ENCODE measurements at regions not wholly inside any gene's neighbourhood (a gene's known extent, or its start where the extent isn't known, plus 50 kb on each side); places are given as distances from the start of the nearest gene placed in this dataset.

DNA sequence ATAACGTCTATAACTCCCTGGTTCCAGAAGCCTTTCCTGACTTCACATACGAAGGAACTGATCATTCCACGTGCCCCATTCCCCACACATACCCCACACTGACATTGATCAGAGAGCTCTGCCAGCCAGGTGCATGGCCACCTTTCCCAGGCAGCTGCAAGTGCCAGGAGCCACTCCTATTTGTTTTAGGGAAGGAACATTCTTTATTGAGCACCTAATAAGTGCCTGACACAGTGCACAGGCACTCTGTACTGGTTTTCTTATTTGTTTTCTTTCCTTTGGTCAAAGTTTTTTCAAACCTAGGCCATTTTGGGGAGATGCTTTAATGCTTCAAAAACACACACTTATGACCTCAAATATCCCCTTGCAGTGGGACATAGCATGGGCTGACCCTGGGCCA, 50.0 kb downstream of the PITPNM2 start:
- DNase-seq (ENCODE audit: low read depth, low spot score) = no peak

DNA sequence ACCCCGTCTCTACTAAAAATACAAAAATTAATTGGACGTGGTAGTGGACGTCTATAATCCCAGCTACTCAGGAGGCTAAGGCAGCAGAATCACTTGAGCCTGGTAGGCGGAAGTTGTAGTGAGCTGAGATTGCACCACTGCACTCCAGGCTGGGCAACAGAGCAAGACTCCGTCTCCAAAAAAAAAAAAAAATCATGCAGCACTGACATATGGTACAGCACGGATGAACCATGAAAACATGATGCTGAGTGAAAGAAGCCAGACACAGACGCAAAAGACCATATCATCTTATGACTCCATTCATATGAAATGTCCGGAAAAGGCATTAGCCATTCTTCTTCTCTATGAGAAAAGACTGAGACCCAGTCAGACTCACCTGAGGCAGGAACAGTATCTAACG, 50.4 kb downstream of the PITPNM2 start:
- DNase-seq (ENCODE audit: low read depth, low spot score) = no peak

DNA sequence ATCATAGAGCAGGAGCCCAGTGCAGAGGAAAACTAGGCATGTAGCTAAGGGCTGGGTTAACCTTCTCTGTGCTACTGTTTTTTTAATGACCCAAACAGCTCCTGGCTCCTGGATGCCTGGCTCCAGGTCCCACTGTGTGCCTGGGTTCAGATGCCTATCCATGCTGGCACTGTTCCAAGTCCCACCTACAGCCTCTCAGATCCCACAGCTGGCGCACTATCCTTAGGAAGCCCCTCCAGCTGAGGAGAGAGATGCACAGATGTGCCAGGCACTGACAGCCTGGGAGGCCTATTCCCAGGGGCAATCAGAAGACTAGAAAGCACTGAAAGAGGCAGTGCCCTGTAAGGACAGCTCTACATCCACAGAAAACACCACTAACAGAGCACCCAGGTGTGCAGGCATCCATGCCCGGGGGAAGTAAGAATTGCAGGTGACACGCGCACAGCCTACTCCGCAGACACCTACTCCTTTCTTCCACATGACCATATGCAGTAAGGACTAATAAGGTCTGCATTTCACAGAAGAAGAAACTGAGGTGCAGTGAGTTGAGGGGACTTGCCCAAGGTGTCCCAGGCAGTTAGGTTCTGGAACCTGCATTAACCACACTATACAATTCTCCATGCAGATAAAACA, 51.2 kb downstream of the PITPNM2 start:
- no peak for DNase-seq (ENCODE audit: low read depth, low spot score)

DNA sequence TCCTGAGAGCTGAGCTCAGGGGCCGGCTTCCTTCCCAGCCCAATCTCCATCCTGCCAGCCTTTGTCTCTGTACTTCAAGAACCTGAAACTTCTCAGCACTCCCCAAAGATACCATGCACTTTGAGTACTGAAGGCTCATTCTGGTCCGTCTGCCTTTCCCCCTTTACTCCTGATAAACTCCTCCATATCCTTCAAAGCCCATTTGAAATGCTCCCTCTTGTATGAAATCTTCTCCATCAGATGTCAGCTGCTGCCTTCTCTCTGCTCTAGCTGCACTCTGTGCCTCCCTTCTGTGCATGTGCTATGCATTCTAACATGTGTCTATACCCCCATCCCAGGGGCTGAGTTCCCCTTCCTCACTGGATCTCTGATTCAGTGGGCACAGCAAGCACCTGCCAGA, 52.1 kb downstream of the PITPNM2 start:
- no peak for DNase-seq (ENCODE audit: low read depth, low spot score)

DNA sequence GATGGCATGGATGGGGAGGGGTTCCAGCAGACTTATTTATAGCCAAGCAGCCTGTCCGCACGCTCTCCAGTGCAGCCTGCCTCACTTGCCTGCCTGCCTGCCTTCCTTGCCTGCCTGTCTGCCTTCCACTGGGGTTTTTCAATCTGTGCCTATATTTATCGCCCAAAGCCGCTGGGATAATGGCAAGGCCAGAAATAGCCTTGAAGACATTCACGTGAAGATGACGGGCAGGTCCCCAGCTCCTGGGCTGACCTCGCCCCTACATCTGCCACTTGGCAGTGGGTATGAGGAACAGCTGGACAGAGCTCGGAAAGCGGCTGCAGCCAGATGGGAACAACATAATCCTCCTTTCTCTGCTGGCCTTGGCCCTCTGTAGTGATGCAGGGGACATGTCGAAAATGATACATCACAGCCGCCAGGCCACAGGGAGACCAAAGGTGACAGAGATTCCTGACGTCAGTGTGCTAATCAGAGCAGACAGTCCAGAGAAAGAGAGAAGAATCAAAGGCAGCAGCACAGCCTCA, 53.3 kb downstream of the PITPNM2 start:
- DNase-seq (ENCODE audit: low read depth, low spot score) = no peak

DNA sequence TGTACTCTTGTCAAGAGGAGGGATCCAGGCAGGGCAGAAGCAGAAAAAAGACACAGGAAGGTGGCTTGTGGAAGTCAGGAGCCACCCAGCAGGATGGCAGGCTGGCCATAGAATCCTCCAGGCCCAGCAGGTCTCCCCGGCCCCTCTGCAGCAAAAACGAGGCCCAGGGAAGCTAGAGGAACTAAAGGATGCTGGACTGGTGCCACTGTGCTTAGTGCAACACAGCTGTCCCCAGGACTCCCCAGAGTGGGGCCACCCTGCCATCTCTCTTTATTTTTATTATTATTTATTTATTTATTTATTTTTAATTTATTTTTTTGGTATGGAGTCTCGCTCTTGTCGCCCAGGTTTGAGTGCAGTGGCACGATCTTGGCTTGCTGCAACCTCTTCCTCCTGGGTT, 54.1 kb downstream of the PITPNM2 start:
- no peak for DNase-seq (ENCODE audit: low read depth, low spot score)

DNA sequence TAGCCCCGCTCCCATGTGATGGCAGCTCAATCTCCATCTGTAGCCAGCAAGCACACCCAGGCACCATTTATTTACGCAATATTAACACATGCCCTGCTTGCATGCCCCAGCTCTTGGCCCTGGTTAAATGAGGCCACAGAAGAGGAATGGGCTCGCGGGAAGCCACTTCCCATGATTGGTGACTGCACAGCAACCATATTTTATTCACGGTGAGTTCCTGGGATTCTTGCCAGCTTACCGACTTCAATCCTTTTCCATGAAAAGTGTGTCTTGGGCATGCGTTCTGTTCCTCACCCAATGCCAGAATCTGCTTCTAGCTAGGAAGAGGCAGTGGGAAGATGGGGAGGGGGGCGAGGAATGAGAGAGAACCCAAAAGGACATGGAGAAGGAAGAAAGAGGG, 54.7 kb downstream of the PITPNM2 start:
- no peak for DNase-seq (ENCODE audit: low read depth, low spot score)

DNA sequence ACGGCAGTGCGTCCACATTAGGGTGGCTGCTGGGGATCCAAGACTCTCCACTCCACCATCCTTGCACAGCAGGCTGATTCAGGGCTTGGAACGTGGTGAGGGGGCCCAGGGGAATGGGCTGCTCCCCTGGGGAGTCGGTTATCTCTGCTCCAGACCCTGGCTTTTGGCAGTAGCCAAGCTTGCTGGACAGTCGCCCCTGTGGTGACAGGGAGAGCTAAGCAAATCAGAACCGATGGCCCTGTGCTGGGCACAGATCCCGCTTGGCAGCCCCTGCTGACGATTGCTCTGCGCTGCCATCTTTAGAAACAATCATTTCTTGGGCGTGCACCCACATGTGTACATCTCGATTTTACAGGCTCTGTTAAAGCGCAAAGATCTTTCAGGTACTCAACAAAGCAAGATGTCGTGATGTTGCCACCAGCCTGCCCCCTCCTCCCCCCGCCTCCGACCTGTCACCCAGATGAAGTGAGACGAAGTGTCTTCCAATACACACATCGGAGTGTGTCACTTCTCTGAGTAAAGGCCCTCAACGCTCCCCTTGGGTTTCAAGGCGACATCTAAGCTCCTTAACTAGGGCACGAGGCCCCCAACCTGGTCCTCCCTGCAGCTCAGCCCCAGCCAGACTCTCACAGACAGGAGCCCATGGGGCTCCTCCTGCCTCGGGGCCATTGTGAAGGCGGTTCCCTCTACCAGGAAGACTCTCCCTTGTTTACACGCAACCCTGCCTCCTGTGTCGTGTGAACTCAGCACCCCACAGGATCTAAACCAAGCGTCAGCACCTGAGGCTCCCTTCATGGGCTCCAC, 55.6 kb downstream of the PITPNM2 start:
- no peak for DNase-seq (ENCODE audit: low read depth, low spot score)

DNA sequence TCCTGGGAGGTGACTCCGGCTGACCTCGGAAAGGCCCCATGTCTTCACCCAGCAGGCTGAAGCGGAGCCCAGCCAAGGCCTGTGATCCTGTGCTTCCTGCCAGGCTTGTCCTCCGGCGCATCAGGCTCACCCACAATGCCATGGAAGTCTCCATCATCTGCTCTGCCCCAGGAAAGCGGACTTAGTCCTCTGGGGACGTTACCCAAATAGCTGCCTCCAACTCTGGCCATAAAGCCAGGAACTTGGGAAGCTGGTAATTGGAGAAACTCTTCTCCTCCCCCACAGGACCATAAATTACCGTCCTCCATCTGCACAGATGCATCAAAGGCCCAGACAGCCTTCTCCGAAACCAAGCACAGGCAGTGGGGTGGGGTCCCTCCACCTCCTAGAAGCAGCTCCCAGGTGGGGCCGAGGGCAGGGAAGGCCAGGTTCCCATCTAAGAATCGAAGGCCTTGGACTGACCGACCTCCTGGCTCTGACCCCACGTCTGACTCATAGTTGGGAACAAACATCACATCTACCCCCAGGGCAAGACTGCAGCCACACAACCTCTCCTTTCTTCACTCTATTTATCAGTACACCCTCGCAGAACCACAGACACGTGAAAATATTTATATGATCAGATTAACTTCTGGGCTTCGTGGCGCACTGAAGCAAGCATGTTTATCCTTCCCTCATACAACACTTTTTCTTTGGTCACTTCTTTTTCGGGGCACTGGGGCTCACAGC, 56.4 kb downstream of the PITPNM2 start:
- DNase-seq (ENCODE audit: low read depth, low spot score) = no peak

DNA sequence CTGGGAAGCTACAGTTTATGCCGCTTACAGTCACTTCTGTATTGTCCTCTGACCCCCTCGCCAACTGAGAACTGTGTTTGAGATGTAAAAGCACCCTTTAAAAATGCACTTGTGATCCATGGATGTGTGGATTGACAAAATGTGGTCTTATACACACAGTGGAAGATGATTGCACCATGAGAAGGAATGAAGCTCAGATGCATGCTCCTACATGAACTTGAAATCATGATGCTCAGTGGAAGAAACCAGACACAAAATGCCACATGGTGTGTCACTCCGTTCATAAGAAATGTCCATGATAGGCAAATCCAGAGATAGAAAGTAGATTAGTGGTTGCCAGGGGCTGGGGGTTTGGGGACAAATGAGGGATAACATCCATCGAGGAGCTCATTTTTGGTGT, 58.0 kb downstream of the PITPNM2 start:
- DNase-seq (ENCODE audit: low read depth, low spot score) = no peak

DNA sequence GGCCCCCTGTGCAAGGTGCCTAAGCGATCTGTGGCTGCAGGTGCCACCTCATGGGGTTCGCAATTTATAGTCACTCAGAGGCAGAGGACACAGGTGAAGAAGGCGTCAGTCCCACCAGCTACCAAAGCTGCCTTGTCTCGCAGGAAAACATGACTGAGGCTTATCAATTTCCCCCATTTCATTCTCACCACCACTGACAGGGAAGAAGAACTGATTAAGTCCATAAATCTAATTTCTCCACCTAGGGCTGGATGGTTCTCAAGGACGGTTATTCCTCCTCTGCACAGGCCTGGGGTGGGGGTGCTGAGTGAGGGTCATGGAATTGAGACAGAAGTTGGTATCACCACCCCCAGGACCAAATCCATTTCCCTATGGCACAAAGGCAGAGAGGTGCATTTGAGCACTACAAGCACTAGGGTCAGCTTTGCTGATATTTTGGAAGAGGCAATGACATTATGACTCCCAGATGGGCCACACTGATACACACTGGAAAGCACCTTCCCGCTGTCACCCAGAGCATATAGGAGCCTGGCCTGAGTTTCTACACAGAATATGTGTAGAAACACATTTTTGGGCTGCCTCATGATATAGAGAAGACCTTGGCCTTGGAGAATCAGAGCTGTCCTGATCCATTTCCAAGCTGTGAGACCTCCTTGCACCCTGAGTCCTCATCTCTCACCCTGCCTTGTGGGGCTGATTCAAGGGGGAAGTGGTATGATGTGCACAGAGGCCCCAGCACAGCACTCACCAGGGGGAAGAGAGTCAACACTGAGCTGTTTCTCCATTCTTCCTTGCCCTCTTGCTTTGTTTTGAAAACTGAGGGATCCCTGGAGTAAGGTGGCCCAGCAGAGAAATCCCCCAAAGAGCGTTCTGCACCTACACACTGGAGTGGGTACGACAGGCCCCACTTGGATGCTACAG, 59.4 kb downstream of the PITPNM2 start:
- DNase-seq (ENCODE audit: low read depth, low spot score) = no peak

DNA sequence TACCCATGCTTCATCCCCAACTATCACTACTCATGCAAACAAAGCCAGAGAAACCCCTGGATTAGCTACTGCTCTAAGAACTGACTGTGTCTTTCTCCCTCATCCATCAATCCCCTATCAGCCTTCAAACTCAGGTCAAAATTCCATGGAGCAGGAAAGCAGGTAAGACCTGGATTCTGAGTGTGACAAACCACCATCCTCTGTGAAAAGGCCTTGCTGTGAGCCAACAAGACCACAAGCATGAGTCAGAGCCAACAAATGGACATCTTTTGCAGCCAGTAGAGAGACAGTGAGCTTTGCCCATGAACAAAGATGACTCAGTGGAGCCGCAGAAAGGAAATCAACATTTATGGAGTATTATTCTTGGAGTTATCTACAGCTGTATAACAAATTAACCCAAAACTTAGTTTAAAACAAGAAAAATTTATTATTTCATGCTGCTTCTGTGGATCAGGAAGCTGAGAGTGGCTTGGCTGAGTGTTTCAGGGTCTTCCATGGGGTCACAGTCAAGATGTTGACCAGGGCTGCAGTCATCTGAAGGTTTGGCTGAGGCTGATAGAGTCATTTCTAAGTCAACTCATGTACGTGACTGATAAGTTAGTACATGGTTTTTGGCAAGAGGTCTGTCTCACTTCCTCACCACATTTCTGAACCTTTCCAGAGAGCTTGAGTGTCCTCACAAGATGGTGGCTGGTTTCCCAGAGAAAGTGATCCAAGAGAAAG, 61.1 kb downstream of the PITPNM2 start:
- peak; percentile 72 for DNase-seq (ENCODE audit: low read depth, low spot score)

DNA sequence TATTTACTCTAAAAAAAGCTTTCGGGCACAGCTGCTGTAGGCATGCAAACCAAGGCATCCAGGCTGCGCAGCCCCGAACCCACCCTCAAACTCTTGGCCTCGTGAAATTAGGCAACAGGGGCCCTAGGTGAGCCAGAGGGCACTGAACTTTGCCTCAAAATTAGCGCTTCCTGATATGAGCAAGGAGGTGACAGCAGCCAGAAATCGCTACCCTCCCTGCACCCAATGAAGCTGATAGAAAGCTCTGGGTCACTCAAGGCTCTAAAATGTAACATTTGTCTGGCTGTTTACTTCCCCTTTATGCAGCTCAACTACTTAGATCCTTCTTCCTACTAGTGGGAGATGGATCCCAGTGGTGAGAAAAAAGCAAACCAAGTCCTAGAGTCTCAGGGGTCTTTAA, 61.8 kb downstream of the PITPNM2 start:
- no peak for DNase-seq (ENCODE audit: low read depth, low spot score)

DNA sequence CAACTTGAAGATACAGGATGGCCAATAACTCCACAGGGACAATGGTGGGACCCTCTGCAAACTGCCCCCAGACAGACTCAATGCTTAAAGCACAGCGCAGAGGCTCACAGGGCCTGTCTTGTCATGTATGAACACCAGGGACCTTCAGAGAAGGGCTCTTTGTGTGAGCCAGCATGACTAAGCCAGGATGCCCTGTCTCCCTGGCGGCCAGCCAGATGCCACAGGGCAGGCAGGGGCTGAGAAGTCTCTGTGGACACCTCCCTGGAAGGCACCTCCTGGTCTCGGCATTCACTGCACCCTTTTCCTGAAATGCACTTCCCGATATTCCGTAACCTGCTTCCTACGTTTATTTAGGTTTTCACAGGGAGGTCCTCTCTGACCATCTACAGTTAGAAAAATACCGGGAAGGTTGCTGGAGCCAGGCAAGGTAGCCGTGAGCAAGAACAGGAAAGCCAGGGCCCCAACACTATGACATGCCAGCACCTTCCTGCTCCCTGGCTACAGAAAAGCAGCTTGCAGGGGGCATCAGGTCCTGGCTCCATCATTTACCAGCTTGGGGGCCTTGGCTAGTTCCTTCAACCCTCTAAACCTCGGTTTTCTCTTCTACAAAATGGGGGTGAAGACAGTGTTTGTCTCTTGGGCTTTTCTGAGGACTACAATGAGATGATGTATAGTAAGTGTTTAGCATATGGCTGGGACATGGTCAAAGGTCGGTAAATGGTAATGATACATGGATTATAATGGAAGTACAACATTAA, 65.0 kb downstream of the PITPNM2 start:
- DNase-seq (ENCODE audit: low read depth, low spot score) = peak; percentile 40

DNA sequence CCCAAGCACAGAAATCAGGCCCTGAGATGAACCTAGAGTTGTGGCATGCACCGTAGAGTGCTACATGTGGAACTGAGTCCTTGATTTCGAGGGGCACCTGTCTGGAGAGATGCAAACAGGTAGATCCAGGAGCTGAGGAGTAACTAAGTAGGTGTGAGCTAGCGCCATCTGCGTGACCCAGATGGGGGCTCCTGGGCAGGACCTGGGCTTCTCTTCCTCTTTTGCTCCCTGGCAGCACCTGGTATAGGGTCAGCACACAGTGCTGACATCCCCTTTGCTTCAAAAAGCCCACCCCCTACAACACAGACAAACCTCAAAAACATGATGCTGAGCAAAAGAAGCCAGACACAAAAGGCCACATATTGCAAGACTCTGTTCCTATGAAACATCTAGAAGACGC, 65.8 kb downstream of the PITPNM2 start:
- DNase-seq (ENCODE audit: low read depth, low spot score) = no peak

DNA sequence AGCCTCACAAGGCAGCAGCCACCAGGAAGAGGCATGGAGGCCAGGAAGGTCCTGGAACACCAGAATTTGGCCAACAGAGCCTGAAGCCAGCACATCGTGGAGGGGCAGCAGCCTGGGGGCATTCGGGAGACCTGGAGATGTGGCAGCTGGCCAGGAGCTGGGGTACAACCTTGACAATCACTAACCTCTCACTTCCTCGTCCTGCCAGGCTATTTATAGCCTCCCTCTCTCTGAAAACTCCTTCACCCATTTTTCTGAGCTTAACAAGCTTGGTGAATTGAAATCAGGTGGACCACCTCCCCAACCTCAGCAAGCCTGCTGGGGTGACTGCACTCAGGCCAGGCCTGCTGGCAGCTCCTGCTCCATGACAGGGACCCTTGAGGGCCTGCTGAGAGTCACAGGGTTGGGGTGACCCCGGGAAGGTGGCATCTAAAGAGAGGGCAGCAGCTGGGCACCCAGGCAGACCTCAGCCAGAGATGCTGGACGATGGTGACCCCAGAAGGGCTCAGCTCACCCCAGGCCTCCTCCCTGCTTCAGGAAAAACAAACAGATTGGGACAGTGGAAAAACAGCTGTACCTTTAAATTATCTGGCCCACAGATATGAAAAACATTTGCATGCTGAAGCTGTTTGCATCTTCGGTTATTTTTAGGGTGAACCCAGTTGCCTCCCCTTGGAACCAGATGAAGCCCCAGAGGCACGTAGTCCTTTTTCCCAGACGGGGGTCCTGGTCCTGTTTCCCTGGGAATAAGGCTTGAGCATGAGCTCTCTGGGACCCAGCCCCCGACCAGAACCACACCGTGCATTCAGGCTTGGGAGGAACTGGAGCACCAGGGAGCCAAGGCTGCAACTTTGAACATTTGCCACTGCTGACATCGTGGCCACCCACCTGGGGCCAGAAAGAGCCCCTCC, 67.0 kb downstream of the PITPNM2 start:
- no peak for DNase-seq (ENCODE audit: low read depth, low spot score)

DNA sequence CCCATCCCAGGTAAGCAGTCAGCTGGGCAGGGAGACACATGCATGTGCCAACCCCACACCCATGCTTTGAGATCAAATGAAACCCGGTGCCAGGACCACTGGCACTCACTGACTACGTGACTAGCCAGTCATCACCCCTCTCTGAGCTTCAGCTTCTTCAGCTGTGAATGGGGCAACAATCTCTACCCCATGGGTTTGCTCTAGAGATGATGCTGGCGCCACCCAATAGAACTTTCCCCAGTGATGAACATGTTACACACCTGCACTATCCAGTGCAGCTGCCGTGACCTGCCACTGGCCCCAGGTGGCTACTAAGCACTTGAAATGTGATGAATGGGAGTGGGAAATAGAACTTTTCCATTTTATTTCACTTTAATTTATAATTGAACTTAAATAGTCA, 70.3 kb downstream of the PITPNM2 start:
- DNase-seq (ENCODE audit: low read depth, low spot score) = no peak

DNA sequence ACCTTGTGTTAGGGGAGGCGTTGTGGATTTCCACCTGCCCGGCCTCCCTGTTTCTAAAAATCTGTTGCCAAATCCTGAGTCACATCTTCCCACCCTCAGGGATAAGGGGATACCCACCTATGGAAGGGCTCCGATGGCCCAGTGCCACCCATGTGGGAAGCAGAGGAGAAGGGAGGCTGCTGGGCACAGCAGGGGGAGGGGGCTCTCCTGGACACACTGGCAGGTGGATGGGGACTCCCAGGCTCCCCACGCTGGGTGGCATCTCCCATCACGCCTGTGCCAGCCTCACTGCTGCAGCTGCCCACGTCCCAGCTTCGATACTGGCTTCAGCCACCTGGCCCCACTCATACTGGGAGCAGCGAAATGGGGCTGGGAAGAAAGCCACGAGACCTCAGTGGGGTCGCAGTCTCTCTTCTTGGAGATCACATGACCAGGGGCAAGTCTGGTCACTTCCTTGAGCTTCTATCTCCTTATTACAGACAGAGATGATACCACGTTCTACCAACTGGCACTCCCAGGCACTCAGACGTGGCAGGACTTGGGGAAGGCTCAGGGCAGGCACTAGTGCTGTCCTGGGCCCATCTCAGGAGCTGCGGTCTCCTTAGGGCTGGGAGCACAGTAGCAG, 72.2 kb downstream of the PITPNM2 start:
- no peak for DNase-seq (ENCODE audit: low read depth, low spot score)

Data from pulmonary artery endothelial cell (primary cell).